NOMO-1 treated with dmso at 0.1 percent for 144 hours (cell line): ENCODE measurements at regions not wholly inside any gene's neighbourhood (a gene's known extent, or its start where the extent isn't known, plus 50 kb on each side); places are given as distances from the start of the nearest gene placed in this dataset.

ENCODE experiments used
- DNase-seq: peaks from one replicate; lab custom pipeline; 2025; ENCODE audit not compliant: unreplicated experiment; lab: John Stamatoyannopoulos, UW

DNA sequence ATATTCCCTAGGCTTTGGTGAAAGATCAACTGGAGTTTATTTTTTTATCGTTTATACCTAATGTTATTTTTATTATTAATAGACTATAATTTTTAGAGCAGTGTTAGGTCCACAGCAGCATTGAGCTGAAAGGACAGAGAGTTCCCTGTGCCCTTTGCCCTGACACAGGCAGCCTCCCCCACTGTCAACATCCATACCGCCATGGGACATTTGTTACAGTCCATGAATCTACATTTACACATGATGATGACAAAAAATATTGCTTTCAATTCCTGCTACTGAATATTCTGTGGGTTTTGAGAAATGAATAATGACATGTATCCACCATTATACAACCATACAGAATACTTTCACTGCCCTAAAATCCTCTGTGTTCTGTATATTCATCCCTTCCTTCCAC, 1297.5 kb upstream of the SORCS1 start:
- no peak for DNase-seq

DNA sequence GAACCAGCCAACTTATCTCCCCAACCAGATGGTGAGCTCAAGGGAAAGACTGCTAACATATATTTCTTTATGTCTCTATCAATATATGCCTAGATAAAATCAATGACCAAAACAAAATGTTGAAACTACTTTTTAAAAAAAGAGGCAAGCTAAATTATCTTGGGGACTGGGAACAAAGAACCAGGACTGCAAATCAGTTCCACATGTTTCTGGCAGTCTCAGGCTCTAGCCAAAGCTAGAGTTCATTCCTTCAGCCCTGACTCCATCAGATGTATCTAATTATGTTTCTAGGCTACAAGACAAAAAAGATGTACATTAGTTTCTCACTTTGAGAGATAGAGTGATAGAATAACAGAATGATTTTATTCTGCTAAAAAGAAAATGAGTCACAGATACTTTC, 1290.3 kb upstream of the SORCS1 start:
- no peak for DNase-seq

DNA sequence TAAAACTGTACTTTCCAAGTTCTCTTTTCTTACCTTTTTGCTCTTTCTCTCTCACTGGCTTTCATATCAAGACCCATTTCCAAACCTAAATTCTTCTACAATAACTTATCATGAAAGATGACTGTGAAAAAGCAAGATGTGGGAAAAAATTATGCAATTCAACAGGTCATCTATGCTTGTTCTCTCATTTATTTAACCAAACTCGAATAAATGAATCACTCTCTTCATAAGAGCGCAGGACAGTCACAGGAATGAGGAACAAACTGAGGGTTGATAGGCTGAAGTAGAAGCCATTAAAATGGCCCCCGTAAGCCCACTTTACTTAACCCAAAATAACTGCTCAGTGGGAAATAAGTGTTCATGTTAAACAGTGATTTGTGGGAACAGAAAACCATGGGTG, 1289.7 kb upstream of the SORCS1 start:
- DNase-seq = no peak

DNA sequence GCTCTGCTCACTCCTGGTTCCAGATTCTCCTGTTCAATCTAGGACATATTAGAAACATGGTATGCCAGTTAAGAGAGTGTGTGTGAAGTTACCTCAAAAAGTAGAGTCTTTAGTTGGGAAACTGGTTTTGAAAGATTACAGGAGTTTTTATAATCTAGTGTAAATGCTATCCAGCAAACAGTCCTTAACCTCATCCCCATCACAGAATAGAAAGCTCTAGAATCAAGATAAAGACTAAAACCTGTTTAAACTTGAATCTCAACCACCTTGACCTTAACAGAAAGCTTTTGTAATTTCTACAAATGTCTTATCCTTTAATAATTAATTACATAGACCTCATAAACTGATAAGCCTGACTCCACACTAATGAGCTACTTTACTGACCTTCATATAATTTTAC, 1288.7 kb upstream of the SORCS1 start:
- DNase-seq = no peak

DNA sequence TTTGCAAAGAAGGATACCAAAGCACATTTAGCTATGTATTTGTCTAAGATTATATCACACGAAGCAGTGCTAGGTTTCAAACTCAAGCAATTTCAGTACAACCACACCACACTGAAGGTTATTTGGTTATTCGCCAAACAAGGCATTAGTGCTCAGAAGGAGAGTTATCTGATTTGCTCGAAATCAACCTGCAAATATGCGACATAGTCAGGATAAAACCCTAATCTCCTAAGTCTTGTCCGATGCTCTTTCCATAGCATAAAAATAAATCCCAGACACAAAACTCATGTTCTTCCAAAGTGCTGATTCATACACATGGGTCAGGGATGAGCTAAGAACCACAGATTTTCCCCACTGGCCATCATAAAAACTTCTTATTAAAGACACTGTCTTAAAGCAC, 1288.0 kb upstream of the SORCS1 start:
- no peak for DNase-seq

DNA sequence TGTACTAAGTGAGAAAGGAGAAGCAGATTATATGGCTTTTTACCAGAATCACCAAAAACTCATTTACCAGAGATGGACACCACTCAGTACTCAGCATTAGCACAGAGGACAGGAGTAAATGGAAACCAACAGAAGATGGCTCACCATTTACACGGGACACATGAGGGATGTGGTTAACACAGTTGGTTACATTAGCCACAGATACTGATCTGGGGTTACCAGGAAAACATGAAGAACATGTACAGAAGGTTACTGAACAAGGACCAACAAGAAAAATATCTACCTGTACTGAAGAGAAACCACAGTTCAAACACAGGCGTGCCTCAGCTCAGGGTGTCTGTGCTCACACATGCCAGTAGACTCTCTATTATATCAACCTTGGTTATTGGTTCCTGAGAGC, 1285.8 kb upstream of the SORCS1 start:
- DNase-seq = no peak

DNA sequence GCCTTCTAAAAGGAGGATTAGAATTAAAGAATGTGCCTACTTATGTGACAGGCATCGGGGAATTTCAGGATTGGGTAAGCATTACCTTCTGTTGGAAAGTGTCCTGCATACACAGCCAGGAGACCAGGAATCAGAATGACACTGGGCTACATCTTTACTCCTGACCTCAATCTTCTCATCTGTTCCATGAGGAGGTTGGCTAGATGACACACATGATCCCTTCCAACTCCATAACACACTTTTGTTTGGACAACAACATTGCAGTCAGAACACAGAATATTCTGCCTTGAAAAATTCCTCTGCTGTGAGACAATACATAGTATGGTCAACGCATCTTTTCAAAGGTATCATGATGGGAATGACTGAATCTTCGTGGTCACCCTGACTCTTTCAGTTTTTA, 1281.2 kb upstream of the SORCS1 start:
- no peak for DNase-seq

DNA sequence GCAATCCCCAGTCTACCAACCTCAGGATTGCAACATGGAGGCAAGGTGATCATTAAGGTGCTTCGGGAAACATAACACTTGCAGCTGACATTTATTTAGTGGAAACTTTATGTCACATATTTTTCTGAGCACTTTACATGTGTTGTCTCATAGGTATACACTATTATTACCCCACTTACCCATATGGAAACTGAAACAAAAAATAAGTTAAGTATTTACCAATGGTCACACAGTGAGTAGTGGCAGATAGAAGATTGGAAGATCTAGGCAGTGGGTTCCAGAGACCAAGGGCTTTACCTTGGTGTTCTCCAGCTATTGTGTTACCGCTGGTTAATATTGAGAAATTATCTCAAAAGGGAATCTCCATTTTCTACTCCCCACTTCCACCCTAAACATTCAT, 1279.1 kb upstream of the SORCS1 start:
- no peak for DNase-seq

DNA sequence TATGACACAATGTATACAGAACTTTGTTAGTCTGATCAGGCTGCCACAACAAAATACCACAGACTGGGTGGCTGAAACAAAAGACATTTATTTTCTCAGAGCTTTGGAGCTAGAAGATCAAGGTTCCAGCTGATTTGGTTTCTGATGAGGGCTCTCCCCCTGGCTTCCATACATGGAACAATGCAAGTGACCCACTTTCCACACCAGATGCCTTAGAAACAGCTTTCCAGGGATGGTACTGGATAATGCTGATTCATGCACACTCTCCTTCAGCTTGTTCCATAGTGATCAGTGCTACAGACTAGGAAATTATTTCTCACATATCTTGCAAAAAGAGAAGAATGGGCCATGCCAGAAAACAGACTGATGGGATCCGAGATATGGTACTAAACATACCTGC, 1274.9 kb upstream of the SORCS1 start:
- DNase-seq = no peak

DNA sequence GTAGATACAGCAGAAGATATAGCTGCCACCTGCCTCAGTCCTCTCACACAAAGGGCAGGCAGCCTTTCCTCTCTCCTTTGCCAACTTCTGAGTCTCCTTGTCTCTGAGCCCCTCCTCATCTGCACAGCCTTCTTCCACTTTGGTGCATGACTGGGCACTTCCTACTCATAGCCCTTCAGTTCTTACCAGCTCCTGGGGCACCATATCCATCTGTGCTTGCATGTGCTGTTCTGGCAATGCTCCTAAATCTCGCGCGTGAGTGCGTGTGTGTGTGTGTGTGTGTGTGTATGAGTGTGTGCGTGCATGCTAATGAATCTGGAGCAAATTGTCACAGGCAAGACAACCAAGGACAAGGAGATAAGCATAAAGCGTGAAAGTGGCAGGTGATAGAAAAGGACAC, 1271.6 kb upstream of the SORCS1 start:
- DNase-seq = no peak

DNA sequence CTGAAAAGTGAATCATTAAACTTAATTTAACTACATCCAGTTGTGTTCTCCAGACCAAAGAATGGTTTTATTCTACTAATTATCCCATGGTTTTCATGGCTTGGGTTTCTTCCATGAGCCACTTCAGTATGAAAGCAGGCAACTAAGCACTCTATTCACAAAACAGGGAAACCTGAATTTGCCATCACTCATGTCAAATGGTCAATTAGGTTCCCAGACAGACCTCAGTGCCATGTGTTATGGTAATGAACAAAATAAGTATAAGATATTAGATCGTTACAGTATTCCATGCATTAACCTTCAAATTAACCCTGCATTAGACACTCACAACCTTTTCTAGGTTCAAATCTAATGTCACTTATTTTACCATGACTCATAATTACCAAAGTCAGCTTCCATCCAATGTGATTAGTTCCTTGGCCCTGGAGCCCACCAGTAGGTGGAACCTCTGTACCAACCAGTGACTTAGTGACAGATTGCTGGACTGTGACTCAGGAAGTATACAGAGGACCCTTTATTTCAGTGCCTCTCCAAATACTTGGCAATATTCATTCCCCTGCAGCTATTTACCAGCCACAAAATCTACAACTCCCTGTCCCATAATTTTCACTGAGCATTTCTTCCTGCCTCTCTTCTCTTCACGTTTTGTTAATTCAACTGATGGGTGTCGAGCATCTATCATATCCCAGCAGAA, 1270.2 kb upstream of the SORCS1 start:
- no peak for DNase-seq

DNA sequence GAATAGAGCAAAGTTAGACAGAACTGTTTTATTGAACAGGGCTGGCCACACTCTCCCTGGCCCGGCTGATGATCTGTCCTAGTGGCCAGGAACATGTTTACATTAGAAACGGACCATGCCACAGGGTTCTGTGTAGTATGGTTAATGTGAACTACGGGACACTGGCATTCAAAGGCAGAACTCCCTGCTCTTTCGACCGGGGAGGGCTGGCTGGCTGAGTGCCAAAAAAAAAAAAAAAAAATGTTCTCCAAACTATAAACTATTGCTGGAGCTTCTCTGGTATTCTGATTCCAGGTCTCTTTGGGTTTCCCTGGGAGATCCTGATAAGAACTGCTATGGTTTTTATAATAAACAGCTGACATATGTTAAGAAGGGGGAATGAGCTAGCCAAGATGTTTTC, 1262.6 kb upstream of the SORCS1 start:
- DNase-seq = no peak

DNA sequence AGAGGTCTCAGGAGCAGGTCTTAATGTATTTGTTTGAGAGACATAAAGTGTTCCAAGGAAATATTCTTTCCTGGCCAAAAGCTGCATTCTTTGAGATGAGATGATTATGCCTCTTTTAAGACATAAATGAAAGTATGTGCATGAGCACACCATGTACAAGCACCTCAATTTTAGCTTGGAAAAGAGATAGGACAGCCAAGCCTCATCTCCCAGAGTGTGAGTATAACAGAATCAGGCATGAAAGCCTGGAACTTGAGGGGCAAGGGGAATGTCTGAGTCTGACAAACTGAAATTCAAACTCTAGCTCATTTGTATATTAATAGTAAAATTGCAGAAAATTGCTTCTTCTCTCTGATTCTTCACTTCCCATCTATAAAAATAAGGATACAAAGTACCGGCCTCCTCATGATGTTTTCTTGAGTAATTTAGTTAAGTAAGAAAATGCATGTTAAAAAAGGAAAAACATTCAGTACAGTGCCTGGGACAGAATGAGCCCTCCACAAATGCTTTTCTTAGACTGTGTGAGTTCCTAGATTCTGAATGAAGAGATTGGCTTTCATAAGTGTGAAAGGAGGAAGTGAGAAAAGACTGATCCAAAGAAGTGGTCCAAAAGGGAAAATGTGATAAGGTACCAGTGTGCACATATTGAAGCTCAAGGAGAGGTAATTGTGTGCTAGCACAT, 1260.9 kb upstream of the SORCS1 start:
- DNase-seq = no peak

DNA sequence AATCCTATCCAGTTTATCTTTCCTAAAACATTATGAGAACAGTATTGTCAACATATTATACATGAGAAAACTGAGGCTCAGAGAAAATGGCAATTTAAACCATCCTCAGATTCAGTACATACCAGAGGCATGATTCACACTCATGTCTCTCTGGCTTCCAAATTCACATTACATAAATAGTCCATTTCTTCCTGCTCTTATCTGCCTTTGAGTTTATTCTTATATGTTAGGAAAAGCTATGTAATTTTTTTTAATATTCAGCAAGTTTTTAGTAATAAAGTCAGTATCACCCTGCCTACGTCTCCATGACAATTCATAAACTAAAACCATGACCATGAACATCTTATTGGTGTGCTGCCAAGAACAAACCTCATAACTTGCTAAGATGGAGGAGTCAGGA, 1260.2 kb upstream of the SORCS1 start:
- DNase-seq = no peak

DNA sequence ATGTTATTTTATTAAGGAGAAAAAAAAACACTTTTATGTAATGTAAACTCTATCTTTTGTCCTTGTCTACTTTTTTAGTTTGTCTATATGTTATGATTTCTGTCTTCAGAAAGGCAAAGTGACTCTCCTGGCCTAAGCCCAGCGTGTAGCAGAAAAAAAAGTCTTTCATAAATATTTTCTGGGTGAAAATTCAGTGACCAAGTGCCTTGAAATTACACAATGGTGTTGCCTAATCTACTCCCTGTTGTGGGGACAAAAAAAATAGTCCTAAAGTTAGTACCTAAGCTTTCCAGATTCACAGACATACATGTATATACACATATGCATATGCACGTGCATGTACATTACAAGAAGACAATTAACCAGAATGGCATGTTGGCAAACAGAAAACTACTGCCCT, 1257.8 kb upstream of the SORCS1 start:
- DNase-seq = no peak

DNA sequence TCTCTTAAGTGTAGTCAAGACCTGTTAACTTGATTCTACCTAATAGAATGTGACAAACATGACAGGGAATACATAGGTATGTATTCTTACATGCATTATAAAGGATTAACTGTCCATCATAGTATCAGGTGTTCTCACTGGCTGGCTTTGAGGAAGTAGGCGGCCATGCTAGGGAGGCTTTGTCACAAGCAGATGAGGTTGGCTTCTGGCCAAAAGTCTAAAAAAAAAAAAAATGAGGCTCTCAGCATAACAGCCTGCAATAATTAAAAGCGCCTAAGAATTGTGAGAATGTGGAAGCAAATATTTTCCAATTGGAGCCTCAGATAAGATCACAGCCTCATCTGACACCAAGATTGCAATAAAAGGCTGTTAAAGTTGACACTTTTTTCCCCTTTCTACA, 1256.8 kb upstream of the SORCS1 start:
- DNase-seq = no peak

DNA sequence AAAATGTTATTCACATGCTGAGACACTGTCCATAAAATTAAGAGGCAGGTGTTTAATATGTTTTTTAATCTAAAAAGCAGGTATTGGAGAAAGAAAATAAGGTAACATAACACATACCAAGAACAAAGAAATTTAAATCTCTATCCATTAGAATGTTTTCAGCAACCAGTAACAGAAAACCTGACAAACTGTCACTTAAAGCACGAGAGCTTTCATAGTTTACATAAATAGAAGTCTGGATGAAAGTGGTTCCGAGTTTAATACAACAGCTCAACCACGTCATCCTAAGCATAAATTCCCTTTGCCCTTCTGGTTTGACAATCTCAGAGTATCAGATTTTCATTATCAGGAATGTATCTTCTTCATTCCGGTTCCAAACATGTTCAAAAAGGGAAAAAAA, 1249.4 kb upstream of the SORCS1 start:
- no peak for DNase-seq

DNA sequence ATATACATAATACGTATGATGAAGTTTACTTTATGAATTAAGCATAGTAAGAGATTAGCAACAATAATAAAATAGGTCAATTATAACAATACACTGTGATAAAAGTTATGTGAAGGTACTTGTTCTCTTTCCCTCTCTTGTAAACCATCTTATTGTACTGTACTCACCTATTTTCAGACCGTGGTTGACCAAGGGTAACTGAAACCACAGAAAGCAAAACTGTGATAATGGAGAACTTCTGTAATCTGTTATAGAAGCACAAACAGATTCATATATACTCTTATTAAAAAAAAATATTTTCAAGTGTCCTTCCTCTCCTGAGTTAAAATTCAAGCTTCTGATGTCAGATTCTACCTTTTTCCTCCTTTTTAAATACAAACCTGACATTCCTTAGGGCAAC, 1247.8 kb upstream of the SORCS1 start:
- DNase-seq = no peak

DNA sequence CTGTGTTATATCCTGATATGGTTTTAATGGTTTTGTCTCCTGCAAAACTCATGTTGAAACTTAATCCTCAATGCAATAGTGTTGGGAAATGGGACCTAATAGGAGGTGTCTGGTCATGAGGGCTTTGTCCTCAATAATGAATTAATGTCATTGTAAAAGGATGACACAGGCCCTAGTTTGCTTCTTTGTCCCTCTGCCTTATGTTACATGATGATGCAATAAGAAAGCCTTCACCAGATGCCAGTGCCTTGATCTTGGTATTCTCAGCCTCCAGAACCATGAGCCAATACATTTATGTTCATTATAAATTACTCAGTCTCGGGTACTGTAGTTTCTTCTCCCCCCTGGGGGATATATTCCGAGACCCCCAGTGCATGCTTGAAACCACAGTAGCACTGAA, 1247.4 kb upstream of the SORCS1 start:
- DNase-seq = no peak

DNA sequence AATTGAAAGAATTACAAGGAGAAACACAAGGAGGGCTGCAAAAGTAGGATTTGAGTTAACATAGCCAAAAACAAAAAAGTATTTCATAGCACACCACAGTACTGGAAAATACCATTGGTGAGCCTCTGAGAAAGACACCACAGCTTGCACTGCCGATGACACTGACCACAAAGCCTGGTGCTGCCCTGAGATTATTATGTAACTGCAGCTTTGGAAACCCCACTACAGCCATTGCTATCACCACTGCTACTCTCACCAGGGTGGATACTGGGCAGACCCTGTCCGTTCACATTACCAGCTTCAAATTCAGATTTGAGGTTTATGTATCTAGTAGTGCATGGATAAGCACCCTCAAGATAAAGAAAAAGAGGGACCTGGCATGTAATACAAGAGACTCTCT, 1246.7 kb upstream of the SORCS1 start:
- DNase-seq = no peak

DNA sequence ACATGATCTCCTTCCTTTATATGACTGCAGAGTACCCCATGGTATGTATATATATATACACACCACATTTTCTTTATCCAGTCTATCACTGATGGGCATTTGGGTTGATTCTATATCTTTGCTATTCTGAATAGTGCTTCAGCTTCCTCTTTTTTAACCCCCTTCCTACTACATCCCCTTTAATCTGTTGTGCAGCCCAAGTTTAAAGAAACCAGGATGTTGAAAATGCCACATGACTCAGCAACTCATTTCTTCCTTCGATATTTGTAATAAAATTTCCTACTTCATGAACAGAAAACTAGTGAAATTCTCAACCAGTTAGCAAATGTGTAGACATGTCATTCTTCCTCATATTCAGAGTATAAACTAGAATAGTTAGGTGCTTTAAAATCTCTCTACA, 1245.7 kb upstream of the SORCS1 start:
- DNase-seq = no peak

DNA sequence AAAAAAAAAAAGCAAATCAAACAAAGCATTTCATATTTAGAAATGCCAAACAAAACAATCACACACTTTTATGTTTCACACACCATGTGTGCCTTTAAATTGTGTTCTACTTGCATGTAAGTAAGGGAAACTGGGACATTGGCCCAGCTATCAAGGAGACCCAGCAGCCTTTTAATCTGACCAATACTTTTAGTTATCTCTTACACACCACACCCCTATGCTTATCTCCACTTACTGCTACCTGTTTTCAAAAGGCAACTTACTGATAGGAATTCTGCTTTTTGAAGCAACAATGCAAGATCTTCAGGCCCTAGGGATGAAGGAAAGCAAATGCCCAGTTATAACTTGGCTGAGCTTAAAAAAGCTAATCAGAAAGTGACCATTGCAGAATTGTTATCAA, 1244.8 kb upstream of the SORCS1 start:
- no peak for DNase-seq

DNA sequence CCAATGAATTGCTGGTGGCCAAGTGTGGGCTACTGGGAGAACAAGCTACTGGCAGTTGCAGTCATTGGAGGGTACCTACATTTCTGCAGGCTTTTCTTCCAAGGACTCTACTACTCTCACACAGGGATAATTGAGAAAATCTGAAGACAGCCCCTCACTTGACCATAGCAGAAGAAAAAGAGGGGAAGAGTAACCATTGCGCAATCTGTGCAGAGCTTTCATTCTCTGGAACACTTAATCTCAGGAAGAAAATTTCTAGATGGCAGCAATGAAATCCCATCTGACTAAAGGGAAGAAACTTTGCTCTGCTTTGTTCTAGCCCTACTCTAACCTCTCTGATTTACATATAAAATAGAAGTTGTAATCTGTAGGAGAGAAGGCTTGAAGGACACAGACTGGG, 1239.6 kb upstream of the SORCS1 start:
- DNase-seq = no peak
